A204.1 (cell line): ENCODE measurements at regions not wholly inside any gene's neighbourhood (a gene's known extent, or its start where the extent isn't known, plus 50 kb on each side); places are given as distances from the start of the nearest gene placed in this dataset.

Experiments used
- FAIRE-seq: peaks from 2 replicates; lab custom pipeline; 2012; peaks lifted over from hg19 to GRCh38; lab: Jason Lieb, UNC

DNA sequence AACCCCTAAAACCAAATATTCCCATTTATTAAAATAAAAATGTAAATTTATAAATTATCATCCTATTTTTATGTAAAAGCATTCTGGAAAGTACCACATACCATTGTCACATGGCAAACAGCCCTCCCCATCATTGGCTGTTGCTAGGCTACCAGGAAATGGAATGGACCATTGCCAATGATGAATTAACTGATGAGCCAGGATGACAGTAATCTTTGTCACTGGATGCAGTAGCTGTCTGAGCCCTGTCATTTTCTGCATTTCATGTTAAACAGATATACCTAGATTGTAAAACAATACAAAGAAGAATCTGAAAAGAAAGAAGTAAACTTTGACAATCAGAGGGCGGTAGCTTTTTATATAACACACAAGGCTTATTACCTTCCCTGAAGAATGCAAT, 641.4 kb downstream of the BCL11A start:
- FAIRE-seq: no peak

DNA sequence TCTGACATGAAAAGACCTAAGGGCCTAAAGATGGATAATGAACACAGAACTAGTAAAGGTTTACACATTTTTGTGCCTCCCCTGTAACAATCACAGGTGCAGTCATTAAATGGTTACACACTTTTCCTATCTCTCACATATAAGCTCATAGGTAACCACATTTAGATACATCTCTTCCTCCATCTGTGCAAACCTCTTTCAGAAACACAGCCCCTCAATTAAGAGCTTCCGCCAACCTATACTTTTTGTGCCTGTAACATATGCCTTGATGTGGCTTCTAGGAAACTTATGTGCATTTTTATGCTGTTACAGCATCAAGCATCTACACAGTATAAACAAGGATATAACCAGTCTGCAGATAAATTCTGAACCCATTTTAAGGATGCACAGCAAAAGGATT, 643.3 kb downstream of the BCL11A start:
- FAIRE-seq: no peak

DNA sequence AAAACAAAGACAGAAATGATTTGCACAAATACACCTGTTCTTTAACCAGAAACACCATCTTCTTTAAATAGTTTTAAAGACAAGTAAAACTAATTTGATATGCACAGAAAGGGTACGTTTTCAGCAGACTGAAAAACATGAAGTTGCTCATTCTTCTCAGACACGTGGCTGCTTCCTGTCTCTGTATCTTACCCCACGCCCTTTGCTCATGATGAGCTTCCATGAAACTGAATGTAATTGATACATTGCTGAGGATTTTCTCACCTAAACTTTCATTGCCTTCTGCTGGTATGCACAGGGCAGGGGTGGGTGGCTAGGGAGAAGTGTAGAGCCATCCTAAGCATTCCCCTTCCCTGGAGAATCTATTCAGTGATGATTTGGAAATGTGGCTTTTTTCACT, 644.3 kb downstream of the BCL11A start:
- no peak for FAIRE-seq

- FAIRE-seq: no peak
Observed at GRCh38 chr2:59905731-59906130, 647.7 kb downstream of the BCL11A start.

DNA sequence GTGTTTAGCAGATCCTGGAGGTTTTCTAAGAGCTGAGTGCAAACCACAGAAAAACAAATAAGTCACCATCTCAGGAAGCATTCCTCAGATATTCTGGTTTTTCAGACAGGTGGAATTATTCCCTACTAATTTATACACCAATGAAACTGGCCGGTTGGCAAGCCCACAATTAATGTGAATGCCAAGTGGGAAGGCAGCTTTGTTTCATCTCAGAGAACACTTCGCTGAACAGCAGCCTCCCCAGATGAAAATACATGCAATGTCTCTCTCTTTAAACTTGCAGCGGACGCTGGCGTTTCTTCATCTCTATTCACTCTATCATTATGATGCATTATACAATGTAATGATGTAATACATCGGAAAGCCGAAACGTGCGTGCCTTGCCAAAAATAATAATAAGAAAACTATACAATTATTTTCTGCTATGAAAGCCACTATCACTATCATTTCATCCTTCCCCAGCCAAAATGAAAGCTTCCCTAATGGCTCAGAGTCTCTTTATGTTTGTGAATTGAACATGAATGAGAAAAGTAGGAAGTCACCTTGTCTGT, 649.4 kb downstream of the BCL11A start:
- no peak for FAIRE-seq

DNA sequence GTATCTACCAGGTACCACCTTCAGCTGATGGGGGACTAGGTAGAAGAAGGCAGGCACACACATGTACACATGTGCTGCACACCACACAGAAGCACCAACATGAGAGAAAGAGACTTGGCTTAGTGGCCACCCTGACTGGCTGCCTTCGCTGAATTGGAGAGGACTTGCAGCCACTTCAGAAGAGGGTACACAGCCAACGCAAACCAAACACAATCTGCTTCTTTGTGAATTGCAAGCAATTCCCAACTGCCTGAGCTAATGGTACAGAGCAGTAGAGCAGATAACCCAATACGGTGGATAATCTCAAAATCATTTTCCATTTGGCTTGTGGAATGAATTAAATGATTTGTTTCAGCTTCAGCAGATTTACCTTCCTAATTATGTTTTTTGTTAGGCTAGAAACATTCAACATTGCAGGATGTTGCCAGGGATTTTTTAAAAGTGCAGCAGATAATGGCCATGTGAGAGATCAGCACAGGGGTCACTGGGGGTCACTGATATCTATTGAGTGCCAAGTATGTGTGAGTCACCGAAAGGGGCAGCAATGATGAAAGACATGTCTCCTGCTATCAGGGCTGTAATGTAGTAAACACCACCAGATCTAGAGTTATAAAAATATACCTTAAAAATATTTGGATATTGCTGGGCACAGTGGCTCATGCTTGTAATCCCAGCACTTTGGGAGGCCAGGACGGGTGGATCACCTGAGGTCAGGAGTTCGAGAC, 652.6 kb downstream of the BCL11A start:
- no peak for FAIRE-seq

- no peak for FAIRE-seq
Observed at GRCh38 chr2:59899692-59900091, 653.8 kb downstream of the BCL11A start.

- FAIRE-seq: no peak
Observed at GRCh38 chr2:59896499-59897245, 656.8 kb downstream of the BCL11A start.

GRCh38 chr2:59893612-59894011, 659.8 kb downstream of the BCL11A start:
- no peak for FAIRE-seq

- no peak for FAIRE-seq
Observed at GRCh38 chr2:59892398-59892797, 661.1 kb downstream of the BCL11A start.

DNA sequence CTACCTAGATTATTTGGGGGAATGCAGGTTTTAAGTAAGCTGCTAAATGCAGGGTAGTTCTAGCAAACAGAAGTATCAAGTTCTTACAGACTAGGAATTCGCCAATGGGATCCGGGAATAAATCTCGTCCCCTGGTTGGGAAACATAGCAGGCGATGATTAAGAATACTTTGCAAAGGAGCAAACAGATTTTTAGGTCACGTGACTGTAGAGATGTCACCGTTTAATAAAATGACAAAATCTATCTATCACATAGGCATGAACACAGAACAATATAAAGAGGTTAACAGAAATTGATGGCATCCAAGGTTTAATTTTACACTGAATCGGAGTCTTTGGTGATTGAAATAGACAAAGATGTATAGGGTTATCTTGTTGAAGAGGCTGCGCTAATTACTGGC, 664.1 kb downstream of the BCL11A start:
- FAIRE-seq: no peak

DNA sequence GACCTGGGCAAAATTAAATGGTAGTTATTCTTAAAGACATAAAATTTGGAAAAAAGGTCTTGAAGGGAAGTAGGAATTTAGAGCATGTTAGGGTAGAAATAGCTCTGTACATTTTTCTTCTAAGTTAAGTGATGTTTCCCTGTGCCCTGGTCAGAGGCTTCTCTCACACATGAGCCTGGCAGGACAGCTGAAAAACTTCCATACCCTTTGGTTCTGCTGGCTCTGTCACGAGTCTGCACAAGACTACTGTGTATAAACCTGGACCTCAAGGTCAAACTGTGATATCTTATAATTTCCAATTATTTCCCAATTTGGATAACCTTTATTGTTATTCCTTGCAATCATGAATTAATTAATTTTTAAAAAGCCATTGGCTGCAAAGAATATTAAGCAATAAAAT, 664.7 kb downstream of the BCL11A start:
- FAIRE-seq: no peak

GRCh38 chr2:59888015-59888414, 665.4 kb downstream of the BCL11A start:
- no peak for FAIRE-seq

DNA sequence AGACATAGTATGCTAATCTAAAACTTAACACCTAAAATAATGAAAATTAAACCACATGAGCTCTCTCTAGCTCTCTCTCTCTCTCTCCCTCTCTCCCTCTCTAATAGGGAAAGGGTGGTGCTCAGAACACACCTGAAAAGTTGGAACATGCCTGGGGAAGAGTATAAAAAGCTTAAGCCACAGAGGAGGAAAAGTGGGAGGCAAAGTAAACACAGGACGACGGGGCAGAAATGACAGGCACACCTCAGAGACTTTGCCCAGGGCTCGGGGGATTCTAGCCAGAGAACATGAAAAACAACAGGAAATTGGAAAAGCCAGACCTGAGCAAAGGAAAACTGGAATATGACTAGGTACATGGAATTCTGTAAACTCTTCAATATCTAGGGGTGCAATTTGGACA, 666.1 kb downstream of the BCL11A start:
- FAIRE-seq: no peak

GRCh38 chr2:59886759-59887158, 666.7 kb downstream of the BCL11A start:
- no peak for FAIRE-seq

- no peak for FAIRE-seq
Observed at GRCh38 chr2:59885541-59885940, 667.9 kb downstream of the BCL11A start.

- FAIRE-seq: no peak
Observed at GRCh38 chr2:59884166-59884565, 669.3 kb downstream of the BCL11A start.

- FAIRE-seq: no peak
Observed at GRCh38 chr2:59882822-59883221, 670.6 kb downstream of the BCL11A start.

GRCh38 chr2:59882279-59882678, 671.2 kb downstream of the BCL11A start:
- FAIRE-seq: no peak

DNA sequence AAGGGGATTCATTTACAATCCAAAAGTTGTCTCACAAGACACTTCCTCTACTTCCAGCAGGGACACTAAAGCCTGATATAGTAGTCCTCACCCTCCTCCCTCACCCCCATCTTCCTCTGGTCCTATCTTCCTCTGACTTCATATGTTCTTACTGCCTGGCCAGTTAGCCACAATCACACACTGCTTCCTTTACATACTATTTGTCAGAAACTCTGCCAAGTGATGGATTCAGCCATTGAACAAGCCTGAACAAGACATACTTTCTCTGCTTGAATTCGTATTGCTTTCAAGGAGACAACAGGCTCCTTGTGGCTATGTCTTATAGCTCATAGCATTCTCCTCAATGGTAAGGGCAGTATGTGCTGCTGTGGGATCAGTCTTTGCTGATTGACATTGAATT, 672.2 kb downstream of the BCL11A start:
- no peak for FAIRE-seq

GRCh38 chr2:59879700-59880131, 673.7 kb downstream of the BCL11A start:
- no peak for FAIRE-seq

- no peak for FAIRE-seq
Observed at GRCh38 chr2:59875836-59876235, 677.6 kb downstream of the BCL11A start.

DNA sequence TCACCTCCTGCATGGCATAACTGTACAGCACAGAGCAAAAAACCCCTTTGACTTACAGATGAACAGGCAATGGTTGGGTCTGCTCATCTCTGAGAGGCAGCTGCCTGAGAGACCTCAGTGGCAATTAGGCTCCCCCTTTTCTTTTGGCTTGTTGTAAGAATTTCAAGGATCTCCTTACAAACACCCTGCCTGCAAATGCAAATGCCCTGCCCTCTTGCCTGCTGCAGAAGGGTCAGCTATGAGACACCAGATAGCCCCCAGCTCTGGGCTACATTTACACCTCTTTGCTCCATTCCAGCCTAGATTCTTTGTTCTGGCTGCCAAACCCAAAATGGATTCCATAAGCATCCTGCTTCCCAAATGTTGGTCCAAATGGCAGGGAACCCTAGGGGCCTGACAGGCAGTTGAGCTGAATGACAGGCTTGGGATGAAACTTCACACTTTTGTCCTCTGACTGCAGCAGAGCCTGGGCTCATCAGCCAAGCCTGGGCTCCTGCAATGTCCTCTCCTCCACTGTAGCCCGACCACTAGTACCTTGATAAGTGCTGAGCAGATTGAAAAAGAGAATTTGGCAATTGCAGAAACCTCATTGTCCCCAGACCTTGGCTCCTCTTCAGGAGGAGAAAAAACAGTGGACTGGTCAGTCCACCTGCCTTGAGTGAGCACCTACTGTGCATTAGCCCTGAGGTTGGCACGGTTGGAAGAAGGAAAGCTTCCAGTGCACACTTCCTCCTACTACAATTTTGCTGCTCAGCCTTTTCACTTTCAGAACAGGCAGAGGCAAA, 678.3 kb downstream of the BCL11A start:
- FAIRE-seq: no peak
